ENCODE measurements at regions not wholly inside any gene's neighbourhood (a gene's known extent, or its start where the extent isn't known, plus 50 kb on each side); places are given as distances from the start of the nearest gene placed in this dataset.
A peak's percentile ranks its signal among the peaks of the same experiment; 100 is the strongest.

DNA sequence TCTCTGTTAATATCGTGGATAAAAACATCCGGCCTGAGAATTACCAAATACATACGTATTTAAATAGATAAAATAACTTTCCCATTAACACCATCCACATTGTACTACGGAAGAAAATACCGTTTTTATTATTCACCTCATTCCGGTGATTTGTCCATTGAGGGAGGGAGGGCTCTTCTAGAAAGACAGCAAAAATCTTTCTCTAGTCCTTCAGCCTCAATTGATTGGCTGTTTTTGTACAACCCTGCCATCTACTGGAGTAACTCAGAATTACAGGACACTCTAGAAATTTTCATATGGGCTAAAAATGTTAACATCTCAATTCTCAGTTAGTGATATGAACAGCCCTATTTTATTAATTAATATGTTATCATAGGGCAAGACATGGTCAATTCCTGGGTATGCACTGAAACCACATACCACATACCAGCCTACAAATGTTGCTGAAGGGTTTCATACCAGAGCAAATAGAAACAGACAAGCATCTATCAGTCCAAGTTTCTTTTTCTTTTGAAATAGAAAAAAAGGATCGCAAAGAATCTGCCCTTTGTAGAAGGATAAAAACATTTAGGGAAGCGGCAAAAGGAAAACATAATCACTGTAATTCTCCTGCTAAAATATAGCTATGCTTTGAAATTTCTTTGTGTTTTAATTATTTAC, 55.8 kb upstream of the CDCA7L start:
- no peaks in the 10 kb centered on the region for H3K9me3 ChIP-seq (ENCODE audit: low read depth, low read length)
- no peaks in the 10 kb centered on the region for H3K36me3 ChIP-seq (ENCODE audit: insufficient read depth, low read length)
- H2AFZ ChIP-seq (ENCODE audit: low read length): peak overlapping the region; percentile 13
- no peaks in the 10 kb centered on the region for H4K20me1 ChIP-seq (ENCODE audit: insufficient read depth, low read length)
- peak; percentile 83 for TF ChIP-seq CTCF (IDR thresholded peaks at IDR 0.05; ENCODE audit: extremely low read depth, low read depth, low read length)
- H3K4me2 ChIP-seq (ENCODE audit: insufficient read depth, low read length): peak overlapping the region; percentile 75
- H3K4me1 ChIP-seq (ENCODE audit: insufficient read depth, low read length): peaks cover 5% of the 10 kb centered on the region
- H3K79me2 ChIP-seq (ENCODE audit: insufficient read depth, low read length): no peaks in the 10 kb centered on the region
- peak overlapping the region; percentile 17 for H3K4me3 ChIP-seq (ENCODE audit: insufficient read depth, low read length)
- H3K27me3 ChIP-seq (ENCODE audit: insufficient read depth, low read length): no peaks in the 10 kb centered on the region
- H3K27ac ChIP-seq (ENCODE audit: low read depth, low read length): peak overlapping the region; percentile 14
- DNase-seq (ENCODE audit: insufficient read length, low spot score, missing footprints): peak; percentile 86

- H3K36me3 ChIP-seq (ENCODE audit: insufficient read depth, low read length): no peaks in the 10 kb centered on the region
- H4K20me1 ChIP-seq (ENCODE audit: insufficient read depth, low read length): no peaks in the 10 kb centered on the region
- H3K79me2 ChIP-seq (ENCODE audit: insufficient read depth, low read length): no peaks in the 10 kb centered on the region
- peaks cover 5% of the 10 kb centered on the region for H3K4me1 ChIP-seq (ENCODE audit: insufficient read depth, low read length)
- H3K9me3 ChIP-seq (ENCODE audit: low read depth, low read length): no peaks in the 10 kb centered on the region
- no peaks in the 10 kb centered on the region for H3K27me3 ChIP-seq (ENCODE audit: insufficient read depth, low read length)
- no peak overlapping the region for H3K4me3 ChIP-seq (ENCODE audit: insufficient read depth, low read length)
- no peak overlapping the region for H3K27ac ChIP-seq (ENCODE audit: low read depth, low read length)
- TF ChIP-seq CTCF (IDR thresholded peaks at IDR 0.05; ENCODE audit: extremely low read depth, low read depth, low read length): no peak
- no peak overlapping the region for H2AFZ ChIP-seq (ENCODE audit: low read length)
- H3K4me2 ChIP-seq (ENCODE audit: insufficient read depth, low read length): no peak overlapping the region
- DNase-seq (ENCODE audit: insufficient read length, low spot score, missing footprints): no peak
Observed at GRCh38 chr7:21999896-22000295, 54.2 kb upstream of the CDCA7L start.

DNA sequence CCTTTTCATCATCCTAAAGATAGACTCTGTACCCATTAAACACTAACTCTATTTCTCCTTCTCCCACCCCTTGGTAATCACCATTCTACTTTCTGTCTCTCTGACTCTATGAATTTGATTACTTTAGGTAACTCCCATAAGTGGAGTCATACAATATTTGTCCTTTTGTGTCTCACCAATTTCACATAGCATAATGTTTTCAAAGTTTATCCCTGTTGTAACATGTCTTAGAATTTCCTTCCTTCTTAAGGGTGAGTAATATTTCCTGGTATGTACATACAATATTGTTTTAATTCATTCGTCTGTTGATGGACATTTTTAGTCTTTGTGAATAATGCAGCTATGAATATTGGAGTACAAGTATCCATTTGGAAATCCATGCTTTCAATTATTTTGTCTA, 50.9 kb upstream of the CDCA7L start:
- no peaks in the 10 kb centered on the region for H3K27me3 ChIP-seq (ENCODE audit: insufficient read depth, low read length)
- H3K4me1 ChIP-seq (ENCODE audit: insufficient read depth, low read length): peaks cover 5% of the 10 kb centered on the region
- no peak overlapping the region for H3K4me3 ChIP-seq (ENCODE audit: insufficient read depth, low read length)
- H3K27ac ChIP-seq (ENCODE audit: low read depth, low read length): no peak overlapping the region
- H3K9me3 ChIP-seq (ENCODE audit: low read depth, low read length): no peaks in the 10 kb centered on the region
- TF ChIP-seq CTCF (IDR thresholded peaks at IDR 0.05; ENCODE audit: extremely low read depth, low read depth, low read length): no peak
- H3K4me2 ChIP-seq (ENCODE audit: insufficient read depth, low read length): no peak overlapping the region
- H2AFZ ChIP-seq (ENCODE audit: low read length): peak overlapping the region; percentile 26
- H3K79me2 ChIP-seq (ENCODE audit: insufficient read depth, low read length): no peaks in the 10 kb centered on the region
- no peaks in the 10 kb centered on the region for H3K36me3 ChIP-seq (ENCODE audit: insufficient read depth, low read length)
- H4K20me1 ChIP-seq (ENCODE audit: insufficient read depth, low read length): no peaks in the 10 kb centered on the region
- no peak for DNase-seq (ENCODE audit: insufficient read length, low spot score, missing footprints)

Measured in osteoblast (primary cell).